ENCODE measurements at regions not wholly inside any gene's neighbourhood (a gene's known extent, or its start where the extent isn't known, plus 50 kb on each side); places are given as distances from the start of the nearest gene placed in this dataset.

GRCh38 chr6:43912598-43913371 lies 142.8 kb downstream of the VEGFA start (continued):
- TF ChIP-seq ZNF512 (CRISPR knock-in tag; IDR thresholded peaks at IDR 0.05), result no peak
- no peak for TF ChIP-seq ZNF10 (CRISPR knock-in tag; IDR thresholded peaks at IDR 0.05; ENCODE audit: borderline replicate concordance, low read depth)
- peak; percentile 19 for TF ChIP-seq CBX1 (IDR thresholded peaks at IDR 0.05; ENCODE audit: low read depth)
- TF ChIP-seq ZNF883 (CRISPR knock-in tag; IDR thresholded peaks at IDR 0.05; ENCODE audit: not compliant biosample characterization), result no peak
- no peak for TF ChIP-seq CSRNP2 (CRISPR knock-in tag; conservative IDR thresholded peaks at IDR 0.05; ENCODE audit: low read depth)
- TF ChIP-seq IKZF1 (IDR thresholded peaks at IDR 0.05), result no peak
- TF ChIP-seq NR3C1 (CRISPR knock-in tag; IDR thresholded peaks at IDR 0.05), result no peak
- no peak for TF ChIP-seq CREB1 (IDR thresholded peaks at IDR 0.05)
- peak; percentile 73 for TF ChIP-seq CREB1 (CRISPR knock-in tag; IDR thresholded peaks at IDR 0.05)
- no peak for TF ChIP-seq MATR3 (CRISPR knock-in tag; IDR thresholded peaks at IDR 0.05)
- peak; percentile 87; the same call in 1 of the 2 replicates for TF ChIP-seq REPIN1 (CRISPR knock-in tag; IDR thresholded peaks at IDR 0.05; ENCODE audit: borderline replicate concordance, low read depth)
- TF ChIP-seq DMTF1 (CRISPR knock-in tag; IDR thresholded peaks at IDR 0.05), result 0 out of 2 replicates have a peak, but pooled peaks have one; percentile 54
- TF ChIP-seq STAT6 (CRISPR knock-in tag; IDR thresholded peaks at IDR 0.05; ENCODE audit: borderline replicate concordance), result peak; percentile 60; the same call in 1 of the 2 replicates
- TF ChIP-seq ZFP91 (CRISPR knock-in tag; IDR thresholded peaks at IDR 0.05; ENCODE audit: borderline replicate concordance), result peak; percentile 77; the same call in 1 of the 2 replicates
- no peak; the same call in 1 of the 2 replicates for TF ChIP-seq ZKSCAN8 (CRISPR knock-in tag; IDR thresholded peaks at IDR 0.05; ENCODE audit: borderline replicate concordance)
- TF ChIP-seq MAFG (CRISPR knock-in tag; IDR thresholded peaks at IDR 0.05), result no peak
- peak; percentile 96 for TF ChIP-seq SALL1 (CRISPR knock-in tag; IDR thresholded peaks at IDR 0.05)
- TF ChIP-seq DR1 (CRISPR knock-in tag; IDR thresholded peaks at IDR 0.05), result peak; percentile 76
- no peak for TF ChIP-seq PAF1 (CRISPR knock-in tag; IDR thresholded peaks at IDR 0.05)
- TF ChIP-seq POLR2AphosphoS2 (IDR thresholded peaks at IDR 0.05; ENCODE audit: low read depth, low read length), result no peak
